Thymus (tissue), 11 donors: ENCODE measurements at regions not wholly inside any gene's neighbourhood (a gene's known extent, or its start where the extent isn't known, plus 50 kb on each side); places are given as distances from the start of the nearest gene placed in this dataset.

Experiments
- DNase-seq, 9 donors: peaks; one replicate each; pipeline ENCODE4 v3.0.0-alpha.2; 2013; ENCODE audit warnings: low spot score in 9 of 9, low read depth in 6 of 9, missing footprints in 1 of 9
- H3K27ac ChIP-seq, 2 donors: one replicate each; pipeline ENCODE4 v1.5.1; 2013; ENCODE audit warnings: control low read depth in 1 of 2, low read depth in 1 of 2, low read length in 1 of 2, mild to moderate bottlenecking in 1 of 2, moderate library complexity in 1 of 2
- H3K27me3 ChIP-seq, 2 donors: one replicate each; pipeline ENCODE4 v1.5.1; 2013; ENCODE audit warnings: low read length in 1 of 2; ENCODE audit not compliant: control insufficient read depth in 2 of 2, insufficient read depth in 1 of 2
- H3K36me3 ChIP-seq, 2 donors: one replicate each; pipeline ENCODE4 v1.5.1; 2013; ENCODE audit warnings: low read length in 1 of 2, mild to moderate bottlenecking in 1 of 2, moderate library complexity in 1 of 2; ENCODE audit not compliant: control insufficient read depth in 2 of 2, insufficient read depth in 2 of 2
- H3K4me1 ChIP-seq, 2 donors: one replicate each; pipeline ENCODE4 v1.5.1; 2013; ENCODE audit warnings: low read length in 2 of 2; ENCODE audit not compliant: control insufficient read depth in 2 of 2, insufficient read depth in 2 of 2
- H3K4me3 ChIP-seq, 2 donors: one replicate each; pipeline ENCODE4 v1.5.1; 2013; ENCODE audit warnings: low read length in 2 of 2, control low read depth in 1 of 2, mild to moderate bottlenecking in 1 of 2
- H3K9me3 ChIP-seq, 2 donors: one replicate each; pipeline ENCODE4 v1.5.1; 2013; ENCODE audit warnings: low read length in 1 of 2, mild to moderate bottlenecking in 1 of 2; ENCODE audit not compliant: control insufficient read depth in 2 of 2, insufficient read depth in 1 of 2
- WGBS: extraction: QIAGEN DNeasy Blood & Tissue Kit; methylation state at CpG from one replicate; pipeline ENCODE4 v1.1.7; 2013; 5-methylcytosine and 5-hydroxymethylcytosine counted together
- donor health status: healthy.

DNA sequence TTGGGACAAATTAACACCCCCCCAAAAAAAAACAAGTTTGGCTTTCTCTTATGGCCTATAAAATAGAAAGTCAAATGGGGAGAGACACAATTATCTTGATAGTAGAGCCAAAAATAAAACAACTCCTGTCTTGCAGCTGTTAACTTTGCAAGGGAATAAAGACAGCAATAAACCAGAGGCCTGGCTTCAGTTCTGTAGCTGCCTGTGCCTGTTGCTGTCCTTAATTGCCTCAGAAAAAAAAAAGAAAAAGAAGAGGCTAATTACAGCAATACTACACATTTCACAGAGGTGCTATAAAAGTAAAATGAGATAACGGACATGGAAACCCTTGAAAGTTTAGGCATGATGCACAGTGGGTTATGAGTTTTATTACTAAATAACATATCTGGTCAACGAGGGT is 170.7 kb upstream of the IRX1 start:
- Histone ChIP-seq H3K4me3 (no peak overlapping the region), H3K27me3 (peaks cover 0 to 4% of the 10 kb centered on the region in 2 donors), H3K36me3 (no peaks in the 10 kb centered on the region), H3K27ac (no peak overlapping the region), H3K4me1 (no peaks in the 10 kb centered on the region), H3K9me3 (no peaks in the 10 kb centered on the region)
- DNase-seq: no peak
- 46% methylated on average over 2 of the region's 2 CpGs for WGBS

DNA sequence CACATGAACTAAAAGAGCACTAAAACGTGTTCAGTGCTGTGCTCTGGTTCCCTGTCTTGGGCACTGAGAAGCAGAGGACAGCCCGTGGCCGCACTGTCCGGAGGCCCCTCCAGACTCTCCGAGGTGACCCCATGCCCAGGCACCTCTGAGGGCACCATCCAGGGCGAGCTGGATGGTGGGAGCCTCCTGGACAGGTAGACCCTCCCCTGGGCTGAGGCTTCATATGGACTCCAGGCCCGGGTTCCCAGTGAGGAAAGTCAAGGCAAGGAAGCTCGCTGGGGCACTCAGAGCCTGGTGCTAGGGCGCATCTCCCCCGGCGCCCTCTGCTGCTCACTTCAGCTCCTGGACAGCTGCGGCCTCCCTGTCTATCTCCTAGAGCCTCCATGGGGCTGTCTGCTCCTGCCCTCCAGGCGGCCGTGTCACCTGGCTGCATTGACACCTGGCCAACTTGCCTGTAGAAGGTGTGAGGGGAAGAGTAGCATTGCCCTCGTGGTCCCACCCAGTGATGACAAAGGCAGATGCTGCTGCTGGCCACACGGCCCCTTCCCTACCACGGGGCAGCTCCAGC is 178.2 kb upstream of the IRX1 start:
- DNase-seq: no peak

DNA sequence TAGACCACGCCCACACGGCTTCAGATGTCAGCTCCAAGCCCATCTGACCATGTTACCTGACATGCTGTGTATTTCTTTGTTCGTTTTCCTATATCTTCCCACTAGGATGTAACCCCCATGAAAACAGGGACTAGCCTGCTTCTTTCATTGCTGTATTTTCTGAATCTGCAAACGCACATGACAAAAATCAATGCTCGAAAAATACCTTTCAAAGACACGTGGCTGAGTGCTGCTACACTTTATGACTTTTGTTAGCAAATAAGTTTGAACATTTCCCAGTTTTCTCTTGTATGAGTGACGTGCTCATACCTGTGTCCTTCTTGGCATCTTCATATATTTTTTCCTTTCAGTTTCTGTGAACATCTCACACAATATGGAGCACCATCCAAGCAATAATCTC is 181.3 kb upstream of the IRX1 start:
- H3K9me3 ChIP-seq: peaks cover 0 to 6% of the 10 kb centered on the region in 2 donors
- no peaks in the 10 kb centered on the region for H3K4me1 ChIP-seq
- no peak overlapping the region for H3K27ac ChIP-seq
- no peaks in the 10 kb centered on the region for H3K36me3 ChIP-seq
- DNase-seq: no peak
- H3K27me3 ChIP-seq: no peaks in the 10 kb centered on the region
- H3K4me3 ChIP-seq: no peak overlapping the region
- WGBS: 79% methylated on average over 7 of the region's 7 CpGs

More for the DNA sequence above, 178.2 kb upstream of the IRX1 start:
- no peak overlapping the region for H3K27ac ChIP-seq
- H3K36me3 ChIP-seq: no peaks in the 10 kb centered on the region
- H3K9me3 ChIP-seq: peaks cover 0 to 6% of the 10 kb centered on the region in 2 donors
- H3K27me3 ChIP-seq: no peaks in the 10 kb centered on the region
- no peaks in the 10 kb centered on the region for H3K4me1 ChIP-seq
- WGBS: 79% methylated on average over 17 of the region's 17 CpGs
- no peak overlapping the region for H3K4me3 ChIP-seq

DNA sequence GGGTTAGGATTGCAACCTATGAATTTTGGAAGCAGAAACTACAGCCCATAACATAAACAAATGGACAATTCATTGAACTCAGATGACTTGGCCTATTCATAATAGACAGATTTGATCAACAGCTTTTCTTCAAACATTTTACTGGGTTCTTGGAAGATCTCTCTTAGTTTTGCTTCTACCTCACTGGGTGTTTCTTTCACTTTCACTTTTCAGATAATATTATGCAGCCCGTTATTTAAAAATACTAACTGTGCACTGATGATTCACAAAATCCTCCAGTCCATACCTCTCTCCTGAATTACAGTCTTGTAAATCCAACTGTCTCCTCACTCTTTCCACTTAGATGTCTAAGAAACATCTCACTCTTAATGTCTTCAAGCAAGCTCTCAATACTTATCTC is 183.5 kb upstream of the IRX1 start:
- Histone ChIP-seq H3K9me3 (peaks cover 0 to 6% of the 10 kb centered on the region in 2 donors), H3K4me1 (no peaks in the 10 kb centered on the region), H3K27ac (no peak overlapping the region), H3K4me3 (no peak overlapping the region), H3K27me3 (no peaks in the 10 kb centered on the region), H3K36me3 (no peaks in the 10 kb centered on the region)
- 91% methylated on average over 1 of the region's 1 CpG for WGBS
- DNase-seq: no peak

DNA sequence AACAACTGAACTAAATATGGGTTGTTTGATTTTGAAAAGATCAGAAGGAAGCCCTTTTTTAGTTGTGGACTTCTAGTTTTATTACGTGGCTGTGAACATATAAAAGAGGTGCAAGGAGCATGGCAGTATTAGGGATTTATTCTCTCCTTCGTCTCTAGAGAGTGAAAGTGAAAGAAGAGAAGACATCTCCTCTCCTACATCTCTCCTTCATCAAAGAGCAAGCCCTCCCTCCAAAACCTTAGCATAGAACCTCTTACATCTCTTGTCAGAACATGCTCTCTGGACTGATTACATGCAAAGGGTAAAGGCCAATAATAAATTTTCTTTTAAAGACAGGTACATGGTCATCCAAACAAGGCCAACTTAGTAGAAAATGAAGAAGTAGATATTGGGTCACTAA is 184.3 kb upstream of the IRX1 start:
- H3K4me1 ChIP-seq: no peaks in the 10 kb centered on the region
- DNase-seq: no peak
- H3K9me3 ChIP-seq: peaks cover 0 to 3% of the 10 kb centered on the region in 2 donors
- no peaks in the 10 kb centered on the region for H3K36me3 ChIP-seq
- no peak overlapping the region for H3K4me3 ChIP-seq
- no peak overlapping the region for H3K27ac ChIP-seq
- no peaks in the 10 kb centered on the region for H3K27me3 ChIP-seq
- WGBS: 89% methylated on average over 2 of the region's 2 CpGs

DNA sequence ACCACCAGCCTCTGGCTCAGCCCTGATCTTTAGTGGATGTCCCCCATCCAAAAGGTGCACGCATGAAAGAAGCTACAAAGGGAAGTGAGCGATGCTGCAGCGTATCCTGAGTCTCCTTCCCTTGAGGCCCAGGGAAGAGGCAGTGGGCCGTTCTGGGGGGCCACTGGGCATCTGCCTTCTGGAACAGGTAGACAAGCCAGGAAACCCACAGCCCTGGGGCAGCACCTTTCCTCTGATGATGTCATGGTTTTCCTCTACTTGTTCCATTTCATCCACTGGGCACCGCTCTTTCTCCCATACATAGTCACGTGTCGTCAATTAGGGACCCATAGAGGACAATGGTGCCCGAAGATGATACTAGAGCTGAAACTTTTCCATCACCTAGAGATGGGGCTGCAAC is 194.0 kb upstream of the IRX1 start:
- Histone ChIP-seq H3K27me3 (no peaks in the 10 kb centered on the region), H3K4me1 (no peaks in the 10 kb centered on the region), H3K4me3 (no peak overlapping the region), H3K36me3 (no peaks in the 10 kb centered on the region), H3K9me3 (no peaks in the 10 kb centered on the region), H3K27ac (no peak overlapping the region)
- WGBS: 82% methylated on average over 8 of the region's 8 CpGs
- no peak for DNase-seq

DNA sequence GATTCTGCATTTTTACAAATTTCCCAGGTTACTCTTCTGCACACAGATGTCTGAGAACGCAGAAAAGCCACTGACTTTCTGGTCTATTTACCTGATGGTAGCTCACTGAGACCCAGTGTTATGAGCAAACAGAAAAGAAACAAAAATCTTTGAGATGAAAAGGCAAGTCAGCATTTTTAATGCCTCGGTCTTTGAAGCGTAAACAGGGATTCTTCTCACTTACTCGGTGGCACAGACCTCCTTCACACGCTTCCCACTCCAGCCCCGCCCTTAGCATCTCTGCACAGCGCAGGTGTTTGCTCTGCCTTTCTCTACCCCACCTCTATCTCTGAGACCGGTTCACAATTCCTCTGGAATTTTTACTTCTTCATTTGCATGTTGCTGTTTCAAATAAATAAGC is 195.0 kb upstream of the IRX1 start:
- no peak for DNase-seq
- Histone ChIP-seq H3K27me3 (no peaks in the 10 kb centered on the region), H3K27ac (no peak overlapping the region), H3K4me3 (no peak overlapping the region), H3K4me1 (no peaks in the 10 kb centered on the region), H3K9me3 (no peaks in the 10 kb centered on the region), H3K36me3 (no peaks in the 10 kb centered on the region)
- 81% methylated on average over 8 of the region's 8 CpGs for WGBS

DNA sequence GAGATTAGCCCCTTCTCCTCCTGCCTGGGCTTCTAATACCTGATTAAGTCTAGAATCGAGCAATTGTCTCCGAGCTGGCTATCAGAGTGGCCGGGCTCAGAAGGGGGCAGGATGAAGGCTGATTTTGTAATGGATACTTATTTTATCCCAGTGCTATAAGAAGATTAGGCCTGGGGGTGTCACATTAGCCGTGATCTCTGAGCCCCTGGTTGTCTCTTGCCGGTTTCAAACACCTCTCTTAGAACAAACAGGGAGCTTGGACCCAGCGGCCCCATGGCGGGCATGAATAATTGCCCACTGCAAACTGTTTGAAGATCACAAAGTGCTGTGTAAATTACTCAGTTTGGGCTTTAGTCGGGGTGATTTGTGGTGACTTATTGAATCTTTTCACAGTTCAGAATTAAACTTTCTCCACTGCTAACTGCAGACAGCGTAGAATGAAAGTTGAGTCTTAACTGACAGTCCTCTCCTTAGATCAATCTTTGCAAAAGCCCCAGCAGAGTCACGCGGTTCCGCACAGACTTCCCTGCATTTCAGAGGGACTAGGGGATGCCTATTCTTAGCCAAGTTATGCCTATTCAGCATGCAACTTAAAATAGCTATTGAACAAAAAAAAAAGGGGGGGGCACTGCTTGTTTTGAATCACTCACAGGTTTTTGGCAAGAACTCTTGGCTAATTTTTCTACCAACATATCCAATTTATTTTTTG is 200.6 kb upstream of the IRX1 start:
- peaks cover 0 to 4% of the 10 kb centered on the region in 2 donors for H3K9me3 ChIP-seq
- no peak overlapping the region for H3K27ac ChIP-seq
- H3K27me3 ChIP-seq: no peaks in the 10 kb centered on the region
- DNase-seq: no peak
- H3K36me3 ChIP-seq: no peaks in the 10 kb centered on the region
- no peaks in the 10 kb centered on the region for H3K4me1 ChIP-seq
- H3K4me3 ChIP-seq: no peak overlapping the region
- 37% methylated on average over 12 of the region's 12 CpGs for WGBS

DNA sequence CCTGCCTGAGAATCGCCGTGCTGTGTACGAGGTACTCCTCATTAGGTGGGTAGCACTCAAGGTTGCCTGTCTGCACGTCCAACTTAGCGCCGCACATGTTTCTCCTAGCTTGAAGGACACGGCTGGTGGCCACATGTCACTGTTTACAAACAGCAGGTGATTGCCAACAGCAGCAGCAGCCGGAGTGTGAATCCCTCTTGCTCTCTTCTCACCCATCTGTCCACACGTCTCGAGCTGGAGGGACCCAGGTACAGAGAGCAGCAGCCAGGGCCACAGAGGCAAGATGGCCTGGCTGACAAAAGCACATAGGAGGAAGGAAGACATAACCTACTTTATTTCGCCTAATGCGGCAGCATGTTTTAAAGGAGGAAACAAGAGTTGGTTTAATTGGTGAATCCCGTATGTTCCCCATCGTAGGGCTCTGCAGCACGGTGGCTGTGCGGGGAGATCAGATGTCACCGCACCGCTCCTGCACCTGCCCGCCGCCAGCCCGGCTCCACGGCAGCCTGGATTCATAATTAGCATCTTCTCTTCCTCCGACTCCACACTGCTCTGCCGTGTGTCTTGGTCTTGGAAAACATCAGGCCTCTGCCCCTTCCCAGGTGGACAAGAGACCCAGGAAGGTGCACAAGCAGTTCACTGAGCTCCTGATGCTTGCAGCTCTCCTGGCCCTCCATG is 201.6 kb upstream of the IRX1 start:
- no peak for DNase-seq
- no peak overlapping the region for H3K4me3 ChIP-seq
- no peak overlapping the region for H3K27ac ChIP-seq
- H3K4me1 ChIP-seq: no peaks in the 10 kb centered on the region
- 76% methylated on average over 24 of the region's 24 CpGs for WGBS
- no peaks in the 10 kb centered on the region for H3K36me3 ChIP-seq
- H3K27me3 ChIP-seq: no peaks in the 10 kb centered on the region
- H3K9me3 ChIP-seq: peaks cover 0 to 4% of the 10 kb centered on the region in 2 donors
